ENCODE measurements at regions not wholly inside any gene's neighbourhood (a gene's known extent, or its start where the extent isn't known, plus 50 kb on each side); places are given as distances from the start of the nearest gene placed in this dataset.

- TF ChIP-seq E2F6 (IDR thresholded peaks at IDR 0.05), result no peak
- no peak for TF ChIP-seq SIN3A (conservative IDR thresholded peaks at IDR 0.05 in 1 of 2, IDR thresholded peaks at IDR 0.05 in 1 of 2; ENCODE audit: low read depth in 1 of 2, low read length in 2 of 2)
- TF ChIP-seq GTF2F1 (IDR thresholded peaks at IDR 0.05; ENCODE audit: borderline replicate concordance, low read depth, low read length), result no peak
- no peak for TF ChIP-seq SP4 (IDR thresholded peaks at IDR 0.05; ENCODE audit: low read length)
Measured at GRCh38 chr5:38718771-38719391, 126.9 kb upstream of the OSMR start (continued).

Data from H1 (cell line).